Spleen (tissue), 11 donors: ENCODE measurements at regions not wholly inside any gene's neighbourhood (a gene's known extent, or its start where the extent isn't known, plus 50 kb on each side); places are given as distances from the start of the nearest gene placed in this dataset.
"Not testable (repeated sequence)": the region's sequence is repeated elsewhere in the genome, so short reads cannot be mapped to it uniquely, and the experiment has no call there.

ENCODE experiments used
- DNase-seq: peaks from one replicate; pipeline ENCODE4 v3.0.0-alpha.2; 2020
- H3K27ac ChIP-seq, 8 donors: fragments of 200-600 bp; sonication (generic) in 7 of 8; 1 replicate in 4 of 8; 2 replicates in 4 of 8; pipeline versions ENCODE4 v1.5.0 to v1.8.0; 2016 to 2021; ENCODE audit warnings: inconsistent platforms in 4 of 8, mild to moderate bottlenecking in 4 of 8, moderate library complexity in 1 of 8
- H3K27me3 ChIP-seq, 7 donors: fragments of 200-600 bp; sonication (generic) in 6 of 7; replicated peaks in 1 of 7; 1 replicate in 4 of 7; 2 replicates in 3 of 7; pipeline versions ENCODE4 v1.5.0 to v1.8.0; 2016 to 2021; ENCODE audit warnings: inconsistent platforms in 3 of 7, mild to moderate bottlenecking in 1 of 7
- H3K36me3 ChIP-seq, 6 donors: fragments of 200-600 bp; sonication (generic) in 5 of 6; 1 replicate in 4 of 6; 2 replicates in 2 of 6; pipeline versions ENCODE4 v1.5.0 to v1.8.0; 2016 to 2021; ENCODE audit warnings: inconsistent platforms in 2 of 6
- H3K4me1 ChIP-seq, 6 donors: fragments of 200-600 bp; sonication (generic) in 5 of 6; 1 replicate in 3 of 6; 2 replicates in 3 of 6; pipeline versions ENCODE4 v1.5.0 to v1.8.0; 2016 to 2021; ENCODE audit warnings: inconsistent platforms in 3 of 6
- H3K4me3 ChIP-seq, 8 donors: fragments of 200-600 bp; sonication (generic) in 7 of 8; 1 replicate in 4 of 8; 2 replicates in 4 of 8; pipeline versions ENCODE4 v1.5.0 to v1.8.0; 2016 to 2021; ENCODE audit warnings: inconsistent platforms in 4 of 8, mild to moderate bottlenecking in 4 of 8, moderate library complexity in 2 of 8
- H3K9me3 ChIP-seq, 8 donors: fragments of 200-600 bp; sonication (generic) in 7 of 8; 1 replicate in 4 of 8; 2 replicates in 4 of 8; pipeline versions ENCODE4 v1.5.0 to v1.8.0; 2016 to 2021; ENCODE audit warnings: inconsistent platforms in 4 of 8
- POLR2A ChIP-seq, 3 donors: fragments of 450-650 bp; IDR thresholded peaks; one replicate each; pipeline ENCODE4 v1.5.1; 2017; ENCODE audit warnings: antibody characterized with exemption in 3 of 3, mild to moderate bottlenecking in 1 of 3
- POLR2AphosphoS5 ChIP-seq, 3 donors: sonication (generic); formaldehyde crosslinking; IDR thresholded peaks; one replicate each; pipeline ENCODE4 v1.5.1; 2017; ENCODE audit warnings: antibody characterized with exemption in 3 of 3
- WGBS, 5 donors: extraction: QIAGEN DNeasy Blood & Tissue Kit in 3 of 5; methylation state at CpG; one replicate each; pipeline versions ENCODE4 v1.1.5 to v1.1.7; 2013 to 2018; 5-methylcytosine and 5-hydroxymethylcytosine counted together
- intact Hi-C: fragments of 100-400 bp; cut with DNase I; formaldehyde crosslinking; loops from one replicate; pipeline ENCODE4 v1.15.0; 2023; ENCODE audit warnings: low total_unique reads
- TF ChIP-seq, protein P1 (sequence below), 11 experiments: fragments of 200-600 bp in 7 of 11; fragments of 450-650 bp in 4 of 11; sonication (generic) in 4 of 11; IDR thresholded peaks in 8 of 11; conservative IDR thresholded peaks in 3 of 11; 1 replicate in 7 of 11; 2 replicates in 4 of 11; pipeline versions ENCODE4 v1.4.0 to v1.8.0; 2016 to 2021; ENCODE audit warnings: antibody characterized with exemption in 11 of 11, inconsistent platforms in 4 of 11, mild to moderate bottlenecking in 1 of 11
- donor health status: healthy with polysubstance abuse.
- donor health status: DM: no; HTN: no; CAD: no; lungs with moderate emphysema.
- donor health status: DM: no; HTN: no; CAD: no.
- donor health status: Bipolar disorder and iron deficiency.
- donor health status: healthy.
- donor health status: DM: no; HTN: no; CAD: no.
- donor health status: DM: yes; HTN: yes; CAD: no.

GRCh38 chrX:80929251-80929650, 119.6 kb upstream of the BRWD3 start:
- Histone ChIP-seq H3K9me3 (peaks cover 0 to 26% (median 5%) of the 10 kb centered on the region in 8 donors), H3K36me3 (no peaks in the 10 kb centered on the region), H3K4me3 (no peak overlapping the region), H3K27me3 (no peaks in the 10 kb centered on the region), H3K4me1 (no peaks in the 10 kb centered on the region), H3K27ac (no peak overlapping the region)
- TF ChIP-seq POLR2A (IDR thresholded peaks at IDR 0.05) (no peak), POLR2AphosphoS5 (IDR thresholded peaks at IDR 0.05) (no peak)
- TF ChIP-seq, protein P1, sequence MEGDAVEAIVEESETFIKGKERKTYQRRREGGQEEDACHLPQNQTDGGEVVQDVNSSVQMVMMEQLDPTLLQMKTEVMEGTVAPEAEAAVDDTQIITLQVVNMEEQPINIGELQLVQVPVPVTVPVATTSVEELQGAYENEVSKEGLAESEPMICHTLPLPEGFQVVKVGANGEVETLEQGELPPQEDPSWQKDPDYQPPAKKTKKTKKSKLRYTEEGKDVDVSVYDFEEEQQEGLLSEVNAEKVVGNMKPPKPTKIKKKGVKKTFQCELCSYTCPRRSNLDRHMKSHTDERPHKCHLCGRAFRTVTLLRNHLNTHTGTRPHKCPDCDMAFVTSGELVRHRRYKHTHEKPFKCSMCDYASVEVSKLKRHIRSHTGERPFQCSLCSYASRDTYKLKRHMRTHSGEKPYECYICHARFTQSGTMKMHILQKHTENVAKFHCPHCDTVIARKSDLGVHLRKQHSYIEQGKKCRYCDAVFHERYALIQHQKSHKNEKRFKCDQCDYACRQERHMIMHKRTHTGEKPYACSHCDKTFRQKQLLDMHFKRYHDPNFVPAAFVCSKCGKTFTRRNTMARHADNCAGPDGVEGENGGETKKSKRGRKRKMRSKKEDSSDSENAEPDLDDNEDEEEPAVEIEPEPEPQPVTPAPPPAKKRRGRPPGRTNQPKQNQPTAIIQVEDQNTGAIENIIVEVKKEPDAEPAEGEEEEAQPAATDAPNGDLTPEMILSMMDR (IDR thresholded peaks at IDR 0.05 in 8 of 11, conservative IDR thresholded peaks at IDR 0.05 in 3 of 11): no peak
- DNase-seq: no peak
- intact Hi-C loops: no loop called here
- WGBS, 5 donors: 89 to 99% (median 94%) methylated on average over 8 of the region's 8 CpGs

GRCh38 chrX:80917919-80918318, 108.2 kb upstream of the BRWD3 start:
- Histone ChIP-seq H3K4me1 (no peaks in the 10 kb centered on the region), H3K4me3 (no peak overlapping the region), H3K27ac (no peak overlapping the region), H3K9me3 (peaks cover 0 to 39% (median 12%) of the 10 kb centered on the region in 8 donors), H3K27me3 (no peaks in the 10 kb centered on the region), H3K36me3 (no peaks in the 10 kb centered on the region)
- DNase-seq: no peak
- TF ChIP-seq POLR2A (IDR thresholded peaks at IDR 0.05): no peak
- TF ChIP-seq, protein P1 (IDR thresholded peaks at IDR 0.05 in 8 of 11, conservative IDR thresholded peaks at IDR 0.05 in 3 of 11): no peak
- TF ChIP-seq POLR2AphosphoS5 (IDR thresholded peaks at IDR 0.05): no peak
- WGBS, 5 donors: 34 to 89% (median 76%) methylated on average over 1 of the region's 1 CpG
- intact Hi-C loops: no loop called here

- 72 to 95% (median 89%) methylated on average over 2 of the region's 2 CpGs for WGBS, 5 donors
These were observed 102.7 kb upstream of the BRWD3 start for GRCh38 chrX:80912351-80912750.

DNA sequence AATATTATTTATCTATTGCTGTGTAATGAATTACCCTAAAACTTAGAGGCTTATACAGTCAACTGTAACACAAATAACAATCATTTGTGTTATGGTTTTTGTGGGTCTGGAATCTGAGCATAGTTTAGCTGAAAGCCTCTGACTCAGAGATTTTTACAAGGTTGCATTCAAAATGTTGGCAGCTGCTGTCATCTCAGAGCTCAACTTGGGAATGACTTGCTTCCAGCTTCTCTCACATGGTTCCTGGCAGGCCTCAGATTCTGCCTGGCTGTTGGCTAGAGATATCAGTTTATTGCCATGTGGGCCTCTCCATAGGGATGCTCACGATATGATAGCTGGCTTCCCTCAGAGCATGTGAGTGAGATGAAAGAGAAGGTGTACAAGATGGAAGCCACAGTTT, 70.2 kb upstream of the BRWD3 start:
- intact Hi-C loops: no loop called here
- H3K4me3 ChIP-seq: no peak overlapping the region
- H3K27ac ChIP-seq: no peak overlapping the region
- H3K27me3 ChIP-seq: no peaks in the 10 kb centered on the region
- no peaks in the 10 kb centered on the region for H3K36me3 ChIP-seq
- DNase-seq: no peak
- H3K9me3 ChIP-seq: no peaks in the 10 kb centered on the region
- WGBS, 5 donors: 8 to 93% (median 63%) methylated on average over 1 of the region's 1 CpG; no CpG with 5 or more reads in 1 of the 5 donors
- no peaks in the 10 kb centered on the region for H3K4me1 ChIP-seq
- TF ChIP-seq POLR2AphosphoS5 (IDR thresholded peaks at IDR 0.05): no peak
- TF ChIP-seq POLR2A (IDR thresholded peaks at IDR 0.05): no peak
- TF ChIP-seq, protein P1 (IDR thresholded peaks at IDR 0.05 in 8 of 11, conservative IDR thresholded peaks at IDR 0.05 in 3 of 11): no peak

More at GRCh38 chrX:80912351-80912750, 102.7 kb upstream of the BRWD3 start:
- DNase-seq, H3K36me3 ChIP-seq, intact Hi-C loops, H3K4me3 ChIP-seq, H3K27me3 ChIP-seq, H3K4me1 ChIP-seq, H3K27ac ChIP-seq: not testable (repeated sequence)
- peaks cover 0 to 48% (median 15%) of the 10 kb centered on the region in 8 donors for H3K9me3 ChIP-seq

- H3K27me3 ChIP-seq: no peaks in the 10 kb centered on the region
- no peak overlapping the region for H3K4me3 ChIP-seq
- H3K27ac ChIP-seq: no peak overlapping the region
- 78 to 100% (median 83%) methylated on average over 1 of the region's 1 CpG for whole genome bisulfite sequencing, 5 donors
- TF ChIP-seq POLR2AphosphoS5 (IDR thresholded peaks at IDR 0.05) (no peak), POLR2A (IDR thresholded peaks at IDR 0.05) (no peak)
- TF ChIP-seq, protein P1 (IDR thresholded peaks at IDR 0.05 in 8 of 11, conservative IDR thresholded peaks at IDR 0.05 in 3 of 11): no peak
- no peaks in the 10 kb centered on the region for H3K9me3 ChIP-seq
- no peak for DNase-seq
- no peaks in the 10 kb centered on the region for H3K4me1 ChIP-seq
- intact Hi-C loops: no loop called here
- H3K36me3 ChIP-seq: no peaks in the 10 kb centered on the region
These were observed 69.5 kb upstream of the BRWD3 start for GRCh38 chrX:80879143-80879542.
